ENCODE measurements at regions not wholly inside any gene's neighbourhood (a gene's known extent, or its start where the extent isn't known, plus 50 kb on each side); places are given as distances from the start of the nearest gene placed in this dataset.
"Not testable (repeated sequence)": the region's sequence is repeated elsewhere in the genome, so short reads cannot be mapped to it uniquely, and the experiment has no call there.

DNA sequence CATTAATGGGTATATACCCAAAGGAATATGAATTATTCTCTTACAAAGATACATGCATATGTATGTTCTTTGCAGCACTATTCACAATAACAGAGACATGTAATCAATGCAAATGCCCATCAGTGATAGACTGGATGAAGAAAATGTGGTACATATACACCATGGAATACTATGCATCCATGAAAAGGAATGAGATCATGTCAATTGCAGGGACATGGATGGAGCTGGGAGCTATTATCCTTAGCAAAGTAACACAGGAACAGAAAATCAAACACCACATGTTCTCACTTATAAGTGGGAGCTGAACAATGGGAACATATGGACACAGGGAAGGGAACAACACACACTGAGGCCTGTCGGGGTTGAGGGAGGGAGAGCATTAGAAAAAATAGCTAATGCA lies 141.1 kb upstream of the HS3ST4 start:
- no peak for DNase-seq (ENCODE audit: low read depth)
- TF ChIP-seq, protein P1, sequence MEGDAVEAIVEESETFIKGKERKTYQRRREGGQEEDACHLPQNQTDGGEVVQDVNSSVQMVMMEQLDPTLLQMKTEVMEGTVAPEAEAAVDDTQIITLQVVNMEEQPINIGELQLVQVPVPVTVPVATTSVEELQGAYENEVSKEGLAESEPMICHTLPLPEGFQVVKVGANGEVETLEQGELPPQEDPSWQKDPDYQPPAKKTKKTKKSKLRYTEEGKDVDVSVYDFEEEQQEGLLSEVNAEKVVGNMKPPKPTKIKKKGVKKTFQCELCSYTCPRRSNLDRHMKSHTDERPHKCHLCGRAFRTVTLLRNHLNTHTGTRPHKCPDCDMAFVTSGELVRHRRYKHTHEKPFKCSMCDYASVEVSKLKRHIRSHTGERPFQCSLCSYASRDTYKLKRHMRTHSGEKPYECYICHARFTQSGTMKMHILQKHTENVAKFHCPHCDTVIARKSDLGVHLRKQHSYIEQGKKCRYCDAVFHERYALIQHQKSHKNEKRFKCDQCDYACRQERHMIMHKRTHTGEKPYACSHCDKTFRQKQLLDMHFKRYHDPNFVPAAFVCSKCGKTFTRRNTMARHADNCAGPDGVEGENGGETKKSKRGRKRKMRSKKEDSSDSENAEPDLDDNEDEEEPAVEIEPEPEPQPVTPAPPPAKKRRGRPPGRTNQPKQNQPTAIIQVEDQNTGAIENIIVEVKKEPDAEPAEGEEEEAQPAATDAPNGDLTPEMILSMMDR (conservative IDR thresholded peaks at IDR 0.05; ENCODE audit: low read length), result no peak
- H3K4me3 ChIP-seq (ENCODE audit: low read length), result no peak overlapping the region

DNA sequence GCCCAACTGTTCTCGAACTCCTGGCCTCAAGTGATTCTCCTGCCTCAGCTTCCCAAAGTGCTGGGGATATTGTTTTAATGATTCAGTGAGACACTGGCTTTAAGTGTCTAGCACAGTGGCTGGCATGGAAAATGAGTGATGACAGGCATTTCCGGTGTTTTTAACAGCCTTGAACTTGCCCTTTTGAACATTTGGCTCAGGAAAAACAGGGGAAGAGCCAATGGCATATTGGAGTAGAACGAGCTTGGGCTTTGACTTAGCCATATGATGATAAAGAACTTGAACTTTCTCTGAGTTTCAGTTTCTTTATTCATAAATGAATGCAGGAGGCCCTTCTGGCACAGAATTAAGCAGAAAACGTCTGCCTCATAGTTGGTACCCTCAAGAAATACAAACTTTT lies 145.0 kb upstream of the HS3ST4 start:
- DNase-seq (ENCODE audit: low read depth), result no peak
- H3K4me3 ChIP-seq (ENCODE audit: low read length), result no peak overlapping the region
- TF ChIP-seq, protein P1 (conservative IDR thresholded peaks at IDR 0.05; ENCODE audit: low read length), result no peak

DNA sequence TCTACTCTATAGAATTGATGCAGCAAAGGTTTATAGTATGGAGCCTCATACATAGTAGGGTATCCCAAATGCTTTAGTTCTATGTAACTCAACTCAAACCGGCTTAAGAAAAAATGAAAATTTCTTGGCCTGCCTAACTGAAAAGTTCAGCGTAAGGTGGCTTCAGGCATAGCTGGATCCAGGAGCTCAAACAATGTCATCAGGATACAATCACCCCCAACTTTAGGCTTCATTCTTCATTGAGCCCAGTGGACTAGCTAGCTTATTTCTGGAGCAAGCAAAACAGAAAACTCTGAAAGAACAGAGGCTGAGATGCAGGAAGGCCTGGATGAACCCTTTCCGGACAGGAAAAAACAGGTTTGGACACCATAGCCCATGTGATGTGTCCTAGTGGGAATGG lies 147.5 kb upstream of the HS3ST4 start:
- no peak for DNase-seq (ENCODE audit: low read depth)
- TF ChIP-seq, protein P1 (conservative IDR thresholded peaks at IDR 0.05; ENCODE audit: low read length), result no peak
- H3K4me3 ChIP-seq (ENCODE audit: low read length), result no peak overlapping the region

DNA sequence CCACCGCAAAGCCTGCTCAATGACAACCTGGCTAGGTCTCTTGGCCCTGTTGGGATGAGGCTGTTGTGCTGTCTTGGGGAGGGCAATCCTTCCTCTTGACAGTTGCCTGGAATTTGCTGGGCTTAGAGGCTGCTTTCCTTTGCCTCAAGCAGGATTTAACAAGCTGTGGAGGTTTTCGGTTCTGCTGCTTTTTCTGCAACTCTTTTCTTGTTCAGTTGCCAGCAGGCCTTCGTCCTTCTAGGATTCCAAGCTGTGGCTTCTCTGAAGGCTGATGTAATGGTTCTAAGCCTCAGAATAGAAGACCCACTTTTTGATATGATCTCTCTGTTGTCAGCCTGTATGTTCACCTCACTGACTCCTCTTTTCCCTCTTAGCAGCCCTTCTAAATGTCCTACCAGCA lies 149.5 kb upstream of the HS3ST4 start:
- TF ChIP-seq, protein P1 (conservative IDR thresholded peaks at IDR 0.05; ENCODE audit: low read length), result no peak
- H3K4me3 ChIP-seq (ENCODE audit: low read length), result no peak overlapping the region
- no peak for DNase-seq (ENCODE audit: low read depth)

DNA sequence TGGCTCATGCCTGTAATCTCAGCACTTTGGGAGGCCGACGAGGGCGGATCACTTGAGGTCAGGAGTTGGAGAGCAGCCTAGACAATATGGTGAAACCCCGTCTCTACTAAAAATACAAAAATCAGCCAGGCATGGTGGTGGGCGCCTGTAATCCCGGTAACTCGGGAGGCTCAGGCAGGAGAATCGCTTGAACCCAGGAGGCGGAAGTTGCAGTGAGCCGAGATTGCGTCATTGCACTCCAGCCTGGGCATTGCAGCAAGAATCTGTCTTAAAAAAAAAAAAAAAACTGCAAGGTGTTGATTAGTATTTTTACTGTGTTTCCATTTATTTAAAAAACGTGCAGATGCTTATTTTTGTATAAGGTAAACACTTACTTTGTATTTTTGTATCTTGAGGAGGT lies 152.0 kb upstream of the HS3ST4 start:
- not testable (repeated sequence) for H3K4me3 ChIP-seq (ENCODE audit: low read length); DNase-seq (ENCODE audit: low read depth)

DNA sequence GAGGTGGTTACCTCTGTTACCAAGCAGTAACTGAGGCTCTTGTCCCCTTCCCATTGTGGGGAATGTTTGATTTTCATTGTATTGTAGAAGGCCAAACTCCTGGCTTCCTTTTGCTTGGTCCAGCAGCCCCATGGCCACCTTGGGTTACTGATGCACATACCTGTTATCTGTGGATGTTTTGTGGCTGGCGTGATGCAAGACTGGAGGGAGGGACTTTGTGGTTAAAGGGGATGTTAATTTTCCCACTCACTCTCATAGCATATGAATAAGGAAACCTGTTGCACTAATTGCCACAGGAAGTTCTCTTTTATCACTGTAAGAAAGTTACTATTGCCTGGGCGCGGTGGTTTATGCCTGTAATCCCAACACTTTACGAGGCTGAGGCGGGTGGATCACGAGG lies 168.6 kb upstream of the HS3ST4 start:
- TF ChIP-seq, protein P1 (conservative IDR thresholded peaks at IDR 0.05; ENCODE audit: low read length), result no peak
- DNase-seq (ENCODE audit: low read depth), result no peak
- no peak overlapping the region for H3K4me3 ChIP-seq (ENCODE audit: low read length)

DNA sequence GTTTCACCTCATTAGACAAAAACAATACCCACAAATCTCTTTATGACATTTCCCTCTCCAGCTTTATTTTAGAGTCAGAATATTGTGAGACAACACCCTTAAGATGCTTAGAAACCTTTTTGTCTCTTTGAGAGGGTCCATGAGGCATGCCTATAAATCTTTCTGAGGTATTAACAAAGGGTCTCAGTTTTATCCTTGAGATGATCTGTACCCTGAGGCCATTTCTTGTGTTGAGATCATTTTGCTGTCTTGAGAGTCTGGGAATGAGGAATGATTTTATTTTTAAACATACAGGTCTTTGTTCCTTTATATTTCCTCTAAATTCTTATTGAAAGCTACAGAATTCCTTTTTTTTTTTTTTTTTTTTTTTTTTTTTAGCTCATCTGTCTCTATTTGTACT lies 179.7 kb upstream of the HS3ST4 start:
- DNase-seq (ENCODE audit: low read depth), result no peak
- TF ChIP-seq, protein P1 (conservative IDR thresholded peaks at IDR 0.05; ENCODE audit: low read length), result no peak
- no peak overlapping the region for H3K4me3 ChIP-seq (ENCODE audit: low read length)

DNA sequence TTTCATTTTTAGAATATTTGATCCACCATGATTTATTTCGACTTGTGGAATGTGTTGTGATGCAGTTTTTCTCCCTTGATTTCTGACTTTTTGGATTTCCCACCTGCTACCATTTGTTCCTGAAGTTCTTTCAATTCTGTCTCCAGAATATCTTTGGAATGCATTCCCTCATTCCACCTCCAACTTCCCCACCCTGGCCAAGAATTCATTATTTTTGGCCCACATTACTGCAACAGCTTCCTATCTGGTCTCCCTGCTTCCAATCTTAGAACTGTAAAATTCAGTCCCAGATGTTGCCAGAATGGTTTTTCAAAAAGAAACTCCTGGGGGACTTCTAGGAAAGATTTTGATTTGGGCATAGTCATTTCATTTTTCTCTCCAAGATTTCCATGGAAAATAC lies 182.3 kb upstream of the HS3ST4 start:
- no peak overlapping the region for H3K4me3 ChIP-seq (ENCODE audit: low read length)
- no peak for DNase-seq (ENCODE audit: low read depth)
- TF ChIP-seq, protein P1 (conservative IDR thresholded peaks at IDR 0.05; ENCODE audit: low read length), result no peak

Measured in AG10803 (cell line).